GM23248 (cell line): ENCODE measurements at regions not wholly inside any gene's neighbourhood (a gene's known extent, or its start where the extent isn't known, plus 50 kb on each side); places are given as distances from the start of the nearest gene placed in this dataset.

ENCODE experiments used
- EZH2 ChIP-seq: fragments of 200-600 bp; sonication (generic); IDR thresholded peaks from 2 replicates; pipeline ENCODE4 v1.6.1; 2018; ENCODE audit warnings: antibody characterized with exemption, mild to moderate bottlenecking; ENCODE audit not compliant: insufficient read depth, poor library complexity, severe bottlenecking
- EZH2phosphoT487 ChIP-seq: fragments of 200-600 bp; sonication (generic); IDR thresholded peaks from 2 replicates; pipeline ENCODE4 v1.6.1; 2018; ENCODE audit warnings: antibody characterized with exemption, moderate library complexity, mild to moderate bottlenecking, low read depth; ENCODE audit not compliant: insufficient read depth

GRCh38 chr14:44774396-44774795, 187.4 kb downstream of the KLHL28 start:
- TF ChIP-seq EZH2: no peak
- TF ChIP-seq EZH2phosphoT487: no peak
